M059J (cell line): ENCODE measurements at regions not wholly inside any gene's neighbourhood (a gene's known extent, or its start where the extent isn't known, plus 50 kb on each side); places are given as distances from the start of the nearest gene placed in this dataset.
"Not testable (repeated sequence)": the region's sequence is repeated elsewhere in the genome, so short reads cannot be mapped to it uniquely, and the experiment has no call there.

Experiments used
- DNase-seq: peaks from one replicate; pipeline ENCODE4 v3.0.0-alpha.2; 2012; ENCODE audit warnings: low read depth

DNA sequence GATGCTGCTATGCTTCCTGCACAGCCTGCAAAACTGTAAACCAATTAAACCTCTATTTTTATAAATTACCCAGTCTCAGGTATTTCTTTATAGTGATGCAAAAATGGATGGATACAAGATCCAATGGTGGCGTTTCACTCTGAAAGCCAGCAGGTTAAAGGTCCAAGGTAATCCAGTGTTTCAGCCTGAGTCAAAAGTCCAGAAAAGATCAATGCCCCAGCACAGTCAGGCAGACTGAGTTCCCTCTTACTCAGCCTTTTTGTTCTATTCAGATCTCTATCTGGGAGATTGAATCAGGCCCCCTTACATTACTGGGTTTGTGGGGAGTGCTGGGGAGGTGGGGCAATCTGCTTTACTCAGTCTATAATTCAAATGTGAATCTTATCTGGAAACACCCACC is 464.5 kb downstream of the GXYLT1 start:
- no peak for DNase-seq

DNA sequence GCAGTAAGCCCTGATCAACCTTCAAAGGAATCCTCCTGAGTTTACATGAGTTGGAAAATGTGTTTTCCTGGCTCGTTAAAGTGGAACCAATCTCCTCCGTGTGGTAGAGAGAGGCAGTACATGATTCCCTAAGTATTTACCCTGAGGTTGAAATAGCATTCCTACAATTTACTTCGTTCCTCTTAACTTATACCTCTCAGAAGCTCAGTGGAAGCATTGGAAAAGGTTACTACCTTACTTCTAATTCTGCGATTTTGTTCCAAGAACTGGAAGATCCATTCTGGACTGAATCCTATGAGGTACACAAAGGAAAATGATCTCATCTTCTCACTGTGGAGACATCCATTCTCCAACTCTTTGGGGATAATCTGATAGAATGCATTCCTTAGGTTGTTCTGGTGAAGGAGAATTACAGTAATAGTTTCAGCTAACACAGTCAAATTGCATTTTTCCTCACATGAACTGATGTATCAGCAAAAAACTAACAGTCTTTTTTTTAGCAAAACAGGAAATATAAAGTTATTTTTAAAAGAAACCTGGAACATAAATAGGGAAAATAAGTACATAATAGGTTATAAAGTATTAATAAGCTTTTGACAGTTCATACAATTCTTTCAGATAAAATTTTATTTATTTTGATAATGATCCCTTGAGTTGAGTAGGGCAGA is 475.6 kb downstream of the PDZRN4 start:
- DNase-seq = peak; percentile 39

DNA sequence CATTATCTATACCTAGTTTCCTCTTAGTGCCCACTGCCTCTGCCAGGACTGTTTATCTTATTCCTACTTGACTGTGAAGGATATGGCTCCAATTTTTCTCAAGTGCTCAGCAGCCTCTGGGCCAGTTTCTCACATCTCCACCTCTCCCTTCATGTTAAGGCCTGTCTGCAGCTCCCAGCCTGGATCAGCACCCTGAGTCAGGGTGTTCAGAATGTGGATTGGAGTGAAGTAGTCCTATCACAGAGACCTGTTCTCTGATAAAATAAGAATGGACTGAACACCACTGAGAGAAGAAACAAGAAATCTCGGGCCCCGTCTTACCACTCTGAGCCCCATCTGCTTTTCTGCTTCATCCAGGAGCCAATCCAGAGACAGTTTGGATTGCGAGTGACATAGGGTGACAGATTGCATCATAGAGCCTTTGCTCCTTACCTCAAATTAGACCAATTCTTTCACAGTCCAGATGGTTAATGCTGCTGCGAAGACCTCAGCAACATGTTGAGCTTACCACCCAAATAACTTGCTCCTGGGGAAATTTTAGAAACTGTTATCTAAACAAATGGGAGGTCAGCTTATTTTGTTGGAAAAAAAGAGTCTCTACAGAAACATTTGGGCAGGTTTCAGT is 473.1 kb downstream of the PDZRN4 start:
- DNase-seq = no peak

DNA sequence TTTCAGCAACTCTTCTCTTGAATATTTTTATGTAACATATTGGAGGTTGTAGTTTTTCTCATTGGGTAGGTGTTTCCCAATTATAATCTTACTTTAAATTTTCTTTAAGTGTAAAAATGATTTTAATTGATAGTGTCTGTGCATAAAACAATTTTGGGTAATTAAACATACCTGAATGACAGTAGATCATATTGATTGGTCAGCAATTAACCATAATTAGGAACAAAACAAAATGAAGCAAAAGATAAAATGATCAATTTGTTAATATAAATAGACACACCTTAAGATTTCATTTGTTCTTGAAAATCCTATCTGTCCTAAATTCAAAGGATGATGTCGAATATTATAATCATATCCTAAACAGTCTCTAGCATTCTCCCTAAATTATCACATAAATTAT is 468.3 kb downstream of the PDZRN4 start:
- DNase-seq = no peak

DNA sequence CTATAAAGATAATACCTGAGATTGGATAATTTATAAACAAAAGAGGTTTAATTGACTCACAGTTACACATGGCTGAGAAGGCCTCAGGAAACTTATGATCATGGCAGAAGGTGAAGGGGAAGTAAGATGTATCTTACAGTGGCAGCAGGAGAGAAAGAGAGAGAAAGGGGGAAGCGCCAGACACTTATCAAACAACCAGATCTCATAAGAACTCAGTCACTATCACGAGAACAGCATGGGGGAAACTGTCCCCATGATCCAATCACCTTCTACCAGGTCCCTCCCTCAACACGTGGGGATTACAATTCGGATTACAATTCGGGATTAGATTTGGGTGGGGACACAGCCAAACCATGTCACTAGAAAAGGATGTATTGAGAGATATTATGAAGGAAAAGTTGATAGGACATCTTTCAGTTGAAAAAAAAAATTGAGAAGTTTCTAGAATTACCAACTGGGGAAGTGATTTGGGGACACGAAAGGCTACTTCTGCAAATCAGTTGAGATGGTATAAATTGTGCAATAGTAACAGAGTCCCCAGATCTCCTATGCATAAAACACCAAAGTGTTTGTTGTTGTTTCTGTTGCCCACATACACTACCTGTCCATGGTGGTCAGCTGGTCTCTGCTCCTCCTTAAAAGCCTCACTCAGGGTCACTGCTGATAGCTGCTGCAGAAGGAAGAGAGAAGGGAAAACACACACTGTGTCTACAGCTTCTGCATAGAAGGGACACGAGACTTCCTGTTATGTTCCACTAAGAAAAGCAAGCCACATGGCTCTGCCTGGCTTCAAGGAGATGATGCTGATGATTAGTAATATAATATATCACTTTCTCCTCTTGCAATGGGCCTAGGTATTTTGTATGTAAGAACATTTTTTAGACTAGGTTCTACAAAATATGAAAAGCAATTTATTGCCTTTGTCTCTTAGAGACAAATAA is 465.5 kb downstream of the PDZRN4 start:
- no peak for DNase-seq

DNA sequence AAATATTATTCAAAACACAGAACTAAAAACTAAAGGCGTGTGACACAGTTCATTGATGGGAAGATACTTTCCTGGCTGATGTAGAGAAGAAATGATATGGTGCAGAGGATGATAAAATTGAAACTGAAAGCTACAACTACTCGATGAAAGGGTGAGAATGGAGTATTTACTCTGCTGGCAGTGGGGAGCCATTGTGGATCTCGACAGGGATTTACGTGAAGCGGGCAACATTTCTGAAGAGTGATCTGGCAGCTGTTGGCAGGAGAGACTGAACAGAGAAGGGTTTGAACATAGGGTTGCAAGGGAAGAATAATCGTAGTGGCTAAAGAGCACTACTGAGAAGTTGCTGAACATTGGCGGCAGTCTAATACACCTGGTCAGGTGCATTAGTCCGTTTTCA is 464.9 kb downstream of the PDZRN4 start:
- DNase-seq = peak; percentile 8

DNA sequence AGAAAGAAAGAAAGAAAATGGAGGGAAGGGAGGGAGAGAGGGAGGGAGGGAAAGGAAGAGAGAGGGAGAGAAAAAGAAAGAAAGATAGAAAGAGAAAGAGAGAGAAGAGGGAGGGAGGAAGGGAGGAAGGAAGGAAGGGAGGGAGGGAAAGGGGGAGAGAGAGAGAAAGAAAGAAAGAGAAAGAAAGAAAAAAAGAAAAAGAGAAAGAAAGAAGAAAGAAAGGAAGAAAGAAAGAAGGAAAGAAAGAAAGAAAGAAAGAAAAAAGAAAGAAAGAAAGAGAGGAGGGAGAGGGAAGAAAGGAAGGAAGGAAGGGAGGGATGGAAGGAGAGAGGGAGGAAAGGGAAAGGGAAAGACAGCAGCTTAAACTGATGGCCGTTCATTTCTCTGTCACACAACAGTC is 457.5 kb downstream of the PDZRN4 start:
- DNase-seq = no peak

DNA sequence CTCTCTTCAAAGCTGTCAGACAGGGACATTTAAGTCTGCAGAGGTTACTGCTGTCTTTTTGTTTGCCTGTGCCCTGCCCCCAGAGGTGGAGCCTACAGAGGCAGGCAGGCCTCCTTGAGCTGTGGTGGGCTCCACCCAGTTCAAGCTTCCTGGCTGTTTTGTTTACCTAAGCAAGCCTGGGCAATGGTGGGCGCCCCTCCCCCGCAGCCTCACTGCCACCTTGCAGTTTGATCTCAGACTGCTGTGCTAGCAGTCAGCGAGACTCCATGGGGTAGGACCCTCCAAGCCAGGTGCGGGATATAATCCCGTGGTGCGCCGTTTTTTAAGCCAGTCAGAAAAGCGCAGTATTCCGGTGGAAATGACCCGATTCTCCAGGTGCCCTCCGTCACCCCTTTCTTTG is 454.7 kb downstream of the PDZRN4 start:
- not testable (repeated sequence) for DNase-seq

DNA sequence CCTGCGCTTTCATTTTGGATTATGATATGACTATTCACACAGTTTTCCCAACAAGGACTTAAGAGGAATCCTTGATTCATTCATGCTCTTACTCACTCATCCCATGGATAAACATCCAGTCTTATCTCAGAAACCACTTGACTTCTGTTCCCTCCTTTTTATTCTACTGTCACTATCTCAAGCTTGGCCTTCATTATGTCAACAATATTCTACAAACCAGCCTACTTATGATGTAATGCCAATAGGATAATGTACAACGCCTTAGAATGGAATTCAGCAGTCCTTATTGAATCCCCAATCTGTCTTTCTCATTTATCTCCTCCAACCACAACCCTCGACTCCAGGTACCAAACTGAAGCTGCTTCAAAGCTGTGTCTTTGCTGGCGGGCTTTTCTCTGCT is 448.5 kb downstream of the PDZRN4 start:
- DNase-seq = no peak

DNA sequence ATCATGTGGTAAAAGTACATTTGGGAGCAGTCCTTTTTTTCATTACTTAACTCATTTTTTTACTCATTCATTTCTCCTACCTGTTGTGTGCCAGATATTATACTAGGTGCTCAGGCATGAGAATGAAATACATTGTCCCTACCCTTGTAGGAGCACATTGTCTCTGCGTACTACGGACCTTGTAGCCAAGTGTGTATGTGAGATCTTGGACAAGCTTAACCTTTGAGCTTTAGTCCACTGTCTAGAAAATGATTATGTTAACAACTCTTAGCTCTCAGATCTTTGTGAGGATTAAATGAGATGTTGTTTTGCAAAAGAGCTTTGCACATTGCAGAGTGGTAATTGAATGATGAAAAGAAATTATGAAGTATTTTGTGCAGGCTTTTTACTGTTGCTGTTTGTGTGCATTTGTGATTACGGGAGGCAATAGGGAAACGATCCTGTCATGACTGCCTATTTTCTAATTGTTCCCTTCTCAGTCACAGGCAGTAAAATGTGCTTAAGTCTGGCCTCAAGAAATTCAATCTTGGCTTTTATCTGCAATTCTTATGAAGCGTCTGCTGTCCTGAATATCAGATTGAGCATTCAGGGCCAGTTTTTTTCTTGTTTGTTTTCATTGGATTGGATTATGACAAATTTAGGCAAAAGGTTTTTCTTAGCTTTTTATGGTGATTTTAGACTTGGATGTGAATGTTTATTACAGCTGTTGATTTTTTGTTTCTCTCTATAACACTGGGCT is 447.7 kb downstream of the PDZRN4 start:
- DNase-seq = no peak

DNA sequence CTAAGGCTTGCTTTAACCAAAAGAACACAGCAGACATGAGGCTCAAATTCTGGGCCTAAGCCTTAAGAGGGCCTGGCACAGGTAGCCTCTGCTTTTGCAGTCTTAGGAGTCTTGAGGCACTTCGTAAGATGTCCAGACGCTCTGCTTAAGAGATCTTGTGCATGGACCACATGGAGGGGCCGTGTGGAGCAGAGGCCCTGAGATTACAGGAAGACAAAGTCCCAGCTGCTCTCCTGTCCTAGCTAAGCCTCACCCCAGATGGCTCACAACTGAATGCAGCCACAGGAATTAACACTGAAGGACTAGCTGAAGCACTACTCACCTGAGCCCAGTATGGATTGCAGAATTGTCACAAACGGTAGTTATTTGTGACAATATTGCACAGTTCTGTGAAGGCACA is 446.0 kb downstream of the PDZRN4 start:
- no peak for DNase-seq

DNA sequence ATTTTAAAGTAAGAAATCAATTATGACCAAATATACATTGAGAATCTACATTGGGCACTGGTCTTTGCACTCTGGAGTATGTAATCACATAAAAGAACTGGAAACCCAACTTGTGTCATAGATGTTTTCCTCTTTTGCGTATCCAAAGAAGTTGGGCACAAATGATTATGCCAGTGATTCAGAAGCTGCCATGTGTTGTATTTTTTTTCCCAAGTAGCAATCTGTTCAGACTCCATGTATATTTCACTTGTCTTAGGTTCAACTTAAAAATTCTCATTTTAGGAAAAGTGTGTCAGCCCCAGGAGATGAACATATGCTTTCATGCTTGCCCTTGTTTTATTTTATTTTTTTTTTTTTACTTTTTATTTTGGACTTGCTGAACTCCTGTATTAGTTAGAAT is 441.5 kb downstream of the PDZRN4 start:
- no peak for DNase-seq

DNA sequence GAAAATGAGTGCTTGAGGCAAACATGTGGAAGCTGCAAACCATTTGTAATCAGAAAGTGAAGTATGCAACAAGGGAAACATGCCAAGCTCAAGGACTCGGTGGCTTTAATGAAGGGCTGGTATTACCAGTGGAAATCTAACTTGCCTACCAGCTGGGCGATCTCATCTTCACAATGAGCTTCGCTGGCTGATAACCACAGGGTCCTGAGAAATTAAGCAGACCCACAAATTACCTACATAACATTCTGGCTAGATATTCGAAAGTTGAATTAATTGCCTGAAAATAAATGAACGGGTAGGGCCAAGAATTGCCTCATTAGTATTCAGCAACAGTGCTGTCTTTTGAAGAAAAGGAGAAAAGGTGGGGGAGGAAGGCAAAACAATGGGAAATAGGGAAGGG is 439.4 kb downstream of the PDZRN4 start:
- DNase-seq = no peak

DNA sequence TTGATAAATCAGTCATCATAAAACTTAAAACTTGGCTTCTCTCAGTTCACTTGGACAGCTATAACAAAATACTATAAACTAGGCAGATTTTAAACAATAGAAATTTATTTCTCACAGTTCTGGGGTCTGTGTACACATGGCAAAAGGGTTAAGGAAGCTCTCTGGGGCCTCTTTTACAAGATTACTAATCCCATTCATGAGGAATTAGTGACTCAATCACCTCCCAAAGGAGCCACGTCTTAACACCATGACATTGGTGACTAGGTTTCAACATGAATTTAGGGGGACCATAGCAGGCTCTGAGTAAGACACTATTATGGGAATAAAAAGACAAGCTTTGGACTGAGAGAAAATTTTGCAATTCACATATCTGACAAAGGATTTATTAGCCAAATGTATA is 436.5 kb downstream of the PDZRN4 start:
- no peak for DNase-seq
